Loucy (cell line): ENCODE measurements at regions not wholly inside any gene's neighbourhood (a gene's known extent, or its start where the extent isn't known, plus 50 kb on each side); places are given as distances from the start of the nearest gene placed in this dataset.

Experiments
- H2AFZ ChIP-seq: fragments of 200-600 bp; sonication (generic); 2 replicates; pipeline ENCODE4 v1.6.0; 2016; ENCODE audit warnings: antibody characterized with exemption, mild to moderate bottlenecking, low read length, moderate library complexity
- H3F3A ChIP-seq: fragments of 200-600 bp; 2 replicates; pipeline ENCODE4 v1.6.0; 2016; ENCODE audit warnings: antibody characterized with exemption, low read depth, mild to moderate bottlenecking
- H3K27me3 ChIP-seq: fragments of 200-600 bp; sonication (generic); 2 replicates; pipeline ENCODE4 v1.6.1; 2014; ENCODE audit warnings: low read length, mild to moderate bottlenecking; ENCODE audit not compliant: insufficient read depth, poor library complexity, severe bottlenecking
- H3K36me3 ChIP-seq: fragments of 200-600 bp; sonication (generic); 2 replicates; pipeline ENCODE4 v1.6.1; 2016; ENCODE audit warnings: low read length; ENCODE audit not compliant: insufficient read depth
- H3K4me1 ChIP-seq: fragments of 200-600 bp; sonication (generic); 2 replicates; pipeline ENCODE4 v1.5.1; 2014; ENCODE audit warnings: low read length, mild to moderate bottlenecking; ENCODE audit not compliant: insufficient read depth, poor library complexity, severe bottlenecking
- H3K4me2 ChIP-seq: fragments of 200-600 bp; sonication (generic); 2 replicates; pipeline ENCODE4 v1.6.0; 2014; ENCODE audit warnings: antibody characterized with exemption, low read length, low read depth, mild to moderate bottlenecking; ENCODE audit not compliant: poor library complexity, severe bottlenecking
- H3K4me3 ChIP-seq: fragments of 200-600 bp; sonication (generic); 2 replicates; pipeline ENCODE4 v1.5.1; 2014; ENCODE audit warnings: low read length, mild to moderate bottlenecking, mixed read lengths; ENCODE audit not compliant: poor library complexity, severe bottlenecking
- H3K79me2 ChIP-seq: fragments of 200-600 bp; sonication (generic); 2 replicates; pipeline ENCODE4 v1.6.1; 2014; ENCODE audit warnings: low read length; ENCODE audit not compliant: insufficient read depth
- H3K9ac ChIP-seq: fragments of 200-600 bp; sonication (generic); 2 replicates; pipeline ENCODE4 v1.6.0; 2014; ENCODE audit warnings: mild to moderate bottlenecking, low read depth, low read length, moderate library complexity; ENCODE audit not compliant: poor library complexity, severe bottlenecking
- H3K9me2 ChIP-seq: fragments of 200-600 bp; sonication (generic); replicated peaks from 2 replicates; pipeline ENCODE4 v1.6.1; 2016; ENCODE audit warnings: low read depth, low read length, mixed read lengths
- H3K9me3 ChIP-seq: fragments of 200-600 bp; sonication (generic); 2 replicates; pipeline ENCODE4 v1.6.1; 2014; ENCODE audit warnings: mild to moderate bottlenecking, antibody characterized with exemption, low read length, low read depth; ENCODE audit not compliant: insufficient read depth
- H4K20me1 ChIP-seq: fragments of 200-600 bp; sonication (generic); 2 replicates; pipeline ENCODE4 v1.6.0; 2014; ENCODE audit warnings: antibody characterized with exemption, low read length, mild to moderate bottlenecking; ENCODE audit not compliant: insufficient read depth, poor library complexity, severe bottlenecking
- CTCF ChIP-seq: fragments of 200-600 bp; sonication (generic); conservative IDR thresholded peaks from 2 replicates; pipeline ENCODE4 v1.5.1; 2014; ENCODE audit warnings: mild to moderate bottlenecking, antibody characterized with exemption, low read length
- EZH2phosphoT487 ChIP-seq: fragments of 200-600 bp; IDR thresholded peaks from 2 replicates; pipeline ENCODE4 v1.6.1; 2018; ENCODE audit warnings: antibody characterized with exemption, mild to moderate bottlenecking, moderate library complexity, borderline replicate concordance

GRCh38 chr6:18602931-18603330 is 215.8 kb downstream of the RNF144B start:
- H3K27me3 ChIP-seq: no peaks in the 10 kb centered on the region
- H3K9me3 ChIP-seq: no peaks in the 10 kb centered on the region
- no peaks in the 10 kb centered on the region for H3F3A ChIP-seq
- H3K9ac ChIP-seq: no peak overlapping the region
- no peaks in the 10 kb centered on the region for H3K36me3 ChIP-seq
- H2AFZ ChIP-seq: no peak overlapping the region
- H3K4me2 ChIP-seq: no peak overlapping the region
- no peak overlapping the region for H3K4me3 ChIP-seq
- TF ChIP-seq EZH2phosphoT487 (no peak), CTCF (no peak)
- no peaks in the 10 kb centered on the region for H3K9me2 ChIP-seq
- no peaks in the 10 kb centered on the region for H3K4me1 ChIP-seq
- no peaks in the 10 kb centered on the region for H4K20me1 ChIP-seq
- no peaks in the 10 kb centered on the region for H3K79me2 ChIP-seq

- Histone ChIP-seq H3K27me3 (no peaks in the 10 kb centered on the region), H4K20me1 (no peaks in the 10 kb centered on the region), H3K9me2 (no peaks in the 10 kb centered on the region), H3K79me2 (no peaks in the 10 kb centered on the region), H3K4me2 (no peak overlapping the region), H2AFZ (no peak overlapping the region), H3K9me3 (no peaks in the 10 kb centered on the region), H3F3A (no peaks in the 10 kb centered on the region), H3K36me3 (no peaks in the 10 kb centered on the region), H3K4me1 (no peaks in the 10 kb centered on the region), H3K9ac (no peak overlapping the region), H3K4me3 (no peak overlapping the region)
- TF ChIP-seq EZH2phosphoT487 (no peak), CTCF (no peak)
These were observed 216.2 kb downstream of the RNF144B start for GRCh38 chr6:18603361-18603760.

- TF ChIP-seq CTCF: no peak
- Histone ChIP-seq H3K4me3 (no peak overlapping the region), H3K9ac (no peak overlapping the region), H3K27me3 (no peaks in the 10 kb centered on the region), H2AFZ (no peak overlapping the region), H3K36me3 (no peaks in the 10 kb centered on the region), H3K9me3 (no peaks in the 10 kb centered on the region), H3K4me2 (no peak overlapping the region), H4K20me1 (no peaks in the 10 kb centered on the region), H3K4me1 (no peaks in the 10 kb centered on the region), H3F3A (no peaks in the 10 kb centered on the region), H3K79me2 (no peaks in the 10 kb centered on the region), H3K9me2 (no peaks in the 10 kb centered on the region)
These were observed 218.7 kb downstream of the RNF144B start for GRCh38 chr6:18605841-18606240.
